NCI-H1105 (cell line): ENCODE measurements at regions not wholly inside any gene's neighbourhood (a gene's known extent, or its start where the extent isn't known, plus 50 kb on each side); places are given as distances from the start of the nearest gene placed in this dataset.

Experiments
- DNase-seq: peaks from one replicate; lab custom pipeline; 2025; lab: John Stamatoyannopoulos, UW

DNA sequence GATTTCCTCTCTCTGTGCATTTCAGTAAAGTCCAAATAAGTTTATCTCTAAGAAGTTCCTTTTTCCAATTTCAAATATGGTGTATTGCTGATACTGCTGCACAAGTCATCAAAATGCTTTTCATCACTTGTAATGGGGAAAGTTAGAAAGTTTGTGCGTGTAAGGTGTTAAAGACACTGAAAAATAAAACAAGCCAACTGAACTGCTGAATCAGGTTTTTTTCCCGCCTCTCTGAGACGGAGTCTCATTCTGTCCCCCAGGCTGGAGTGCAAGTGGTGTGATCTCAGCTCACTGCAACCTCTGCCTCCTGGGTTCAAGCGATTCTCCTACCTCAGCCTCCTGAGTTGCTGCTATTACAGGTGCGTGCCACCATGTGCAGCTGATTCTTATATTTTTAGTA is 400.9 kb downstream of the LRRC70 start:
- no peak for DNase-seq

DNA sequence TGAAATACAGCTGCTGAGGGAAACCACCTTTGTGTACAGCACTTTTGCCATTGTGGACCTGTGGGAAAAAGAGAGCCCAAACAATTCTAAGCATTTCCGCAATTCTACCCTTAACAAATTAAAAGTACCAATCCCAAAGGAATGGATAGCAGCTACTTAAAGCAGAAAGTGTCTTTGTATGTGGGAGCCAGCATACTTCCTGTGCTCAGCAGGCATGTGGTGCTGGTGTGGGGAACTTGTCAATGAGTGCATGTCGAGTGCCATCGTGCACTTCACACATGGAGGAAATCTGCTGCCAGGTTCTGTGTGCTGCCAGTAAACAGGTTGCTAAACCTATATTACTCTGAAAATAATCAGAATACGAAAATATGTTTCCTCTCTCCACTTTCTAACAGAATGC is 399.0 kb downstream of the LRRC70 start:
- DNase-seq = no peak

DNA sequence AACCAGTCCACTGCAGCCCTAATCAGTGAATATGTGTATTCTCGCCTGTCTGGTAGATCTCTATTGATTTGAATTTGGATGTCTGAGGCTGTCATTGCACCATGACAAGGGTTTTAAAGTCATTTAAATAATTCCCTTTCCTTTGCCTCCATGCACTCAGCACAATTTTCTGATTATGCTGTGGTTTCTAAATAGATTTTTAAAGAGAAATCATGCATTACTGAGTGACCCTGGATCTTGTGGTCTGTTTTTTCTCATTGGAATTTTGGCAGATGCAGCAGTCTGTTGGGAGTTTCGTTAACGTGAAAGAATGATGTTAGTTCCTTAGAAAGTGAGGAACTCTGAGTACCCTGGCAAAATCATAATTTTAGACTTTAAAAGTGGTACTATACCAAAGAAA is 396.0 kb downstream of the LRRC70 start:
- DNase-seq = no peak

DNA sequence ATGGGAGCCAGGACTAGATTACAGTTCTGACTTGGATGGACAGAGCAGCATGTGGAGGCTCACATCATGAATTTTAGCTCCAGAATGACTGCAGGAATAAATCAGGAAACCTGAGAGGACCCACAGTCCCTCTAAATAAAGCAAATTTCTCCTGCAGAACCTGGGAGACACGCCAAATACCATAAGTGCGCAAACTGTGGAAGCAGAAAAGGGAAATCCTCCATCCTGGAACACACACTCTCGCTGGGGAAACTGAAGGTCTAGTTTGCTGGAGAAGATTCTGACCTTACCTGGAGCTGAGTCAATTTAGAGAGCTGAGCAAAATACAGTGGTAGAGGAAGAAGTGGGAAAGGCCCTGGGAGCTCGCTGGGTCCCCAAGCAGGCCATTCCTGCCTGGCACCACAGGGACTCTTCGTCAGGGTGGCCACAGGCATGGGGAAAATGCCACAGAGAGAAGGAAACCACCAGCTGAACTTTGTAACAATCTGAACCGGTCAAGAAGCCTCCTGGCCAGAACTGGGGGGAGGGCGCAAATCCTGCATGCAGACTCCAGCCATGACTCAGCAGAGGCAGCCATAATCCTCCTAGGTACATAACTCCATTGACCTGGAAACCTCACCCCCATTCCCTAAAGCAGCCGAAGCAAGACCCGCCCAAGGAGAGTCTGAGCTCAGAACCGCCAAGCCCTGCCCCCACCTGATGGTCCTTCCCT is 390.9 kb downstream of the LRRC70 start:
- DNase-seq = no peak

DNA sequence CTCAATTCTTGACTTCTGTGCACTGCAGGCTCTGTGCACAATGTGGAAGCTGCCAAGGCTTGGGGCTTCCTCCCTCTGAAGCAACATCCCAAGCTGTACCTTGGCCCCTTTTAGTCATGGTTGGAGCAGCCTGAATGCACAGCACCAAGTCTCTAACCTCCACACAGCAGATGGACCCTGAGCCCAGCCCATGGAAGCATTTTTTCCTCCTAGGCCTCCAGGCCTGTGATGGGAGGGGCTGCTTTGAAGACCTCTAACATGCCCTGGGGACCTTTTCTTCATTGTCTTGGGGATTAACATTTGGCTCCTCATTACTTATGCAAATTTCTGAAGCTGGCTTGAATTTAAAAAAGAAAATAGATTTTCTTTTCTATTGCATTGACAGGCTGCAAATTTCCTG is 385.8 kb downstream of the LRRC70 start:
- DNase-seq = no peak

DNA sequence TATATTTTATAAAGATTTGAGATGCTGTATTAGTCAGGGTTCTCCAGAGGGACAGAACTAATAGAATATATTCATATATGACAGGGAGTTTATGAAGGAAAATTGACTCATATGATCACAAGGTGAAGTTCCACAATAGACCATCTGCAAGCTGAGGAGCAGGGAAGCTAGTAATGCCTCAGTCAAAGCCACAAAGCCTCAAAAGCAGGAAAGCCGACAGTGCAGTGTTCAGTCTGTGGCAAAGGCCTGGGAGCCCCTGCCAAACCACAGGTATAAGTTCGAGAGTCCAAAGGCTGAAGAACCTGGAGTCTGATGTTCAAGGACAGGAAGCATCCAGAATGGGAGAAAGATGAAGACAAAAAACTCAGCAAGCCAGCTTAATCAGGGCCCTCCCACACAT is 382.2 kb downstream of the LRRC70 start:
- DNase-seq = no peak

DNA sequence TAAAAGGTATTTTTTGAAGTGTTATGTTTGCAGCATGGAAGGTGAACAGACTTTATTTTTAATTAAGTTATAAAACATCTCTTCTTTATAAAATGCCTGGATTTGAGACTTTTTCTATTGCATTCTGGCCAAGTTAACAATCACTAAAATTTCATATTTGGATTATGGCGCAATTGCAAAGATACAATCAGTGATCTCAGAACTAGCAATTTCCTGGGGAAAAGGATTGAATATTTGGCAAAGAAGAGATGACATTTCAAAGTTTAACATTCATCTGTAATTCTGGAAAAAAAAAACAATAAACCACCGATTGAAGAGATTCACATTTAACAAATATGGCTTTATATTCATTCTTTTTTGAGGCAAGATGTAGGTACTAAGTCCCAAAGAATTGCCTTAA is 378.0 kb downstream of the LRRC70 start:
- no peak for DNase-seq

DNA sequence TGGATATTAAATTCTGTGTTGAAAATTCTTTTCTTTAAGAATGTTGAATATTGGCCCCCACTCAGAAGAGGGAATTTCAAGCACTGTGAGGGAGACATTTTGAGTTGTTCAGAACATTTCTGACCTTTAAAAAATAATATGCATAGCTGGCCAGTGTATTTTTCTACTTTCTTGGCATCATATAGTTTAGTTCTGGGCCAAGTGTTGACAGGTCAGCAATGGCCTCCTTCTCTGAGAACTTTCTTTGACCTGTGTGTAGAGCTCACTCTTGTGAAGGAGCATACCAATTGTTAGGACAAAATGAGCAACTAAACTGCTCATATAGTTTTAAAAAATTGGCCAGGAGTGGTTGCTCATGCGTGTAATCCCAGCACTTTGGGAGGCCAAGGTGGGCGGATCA is 376.0 kb downstream of the LRRC70 start:
- DNase-seq = no peak

DNA sequence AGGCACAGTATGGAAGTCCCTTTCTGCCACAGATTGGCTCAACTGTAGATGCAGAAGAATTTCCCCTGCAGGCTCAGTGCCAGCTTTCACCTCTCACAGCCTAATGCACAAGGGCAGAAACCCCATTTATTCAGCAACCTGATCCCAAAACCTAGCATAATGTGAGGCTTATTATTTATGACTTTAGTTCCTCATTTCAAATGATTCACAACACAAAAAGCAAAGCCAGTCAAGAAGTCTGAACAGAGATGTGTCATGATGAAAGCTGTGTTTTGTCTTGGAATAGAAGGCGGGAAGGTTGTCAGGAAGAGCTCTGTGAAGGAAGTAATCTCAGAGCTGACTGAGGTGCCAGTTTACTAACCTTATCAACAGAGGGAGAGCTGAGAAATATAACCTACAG is 369.7 kb downstream of the LRRC70 start:
- no peak for DNase-seq

DNA sequence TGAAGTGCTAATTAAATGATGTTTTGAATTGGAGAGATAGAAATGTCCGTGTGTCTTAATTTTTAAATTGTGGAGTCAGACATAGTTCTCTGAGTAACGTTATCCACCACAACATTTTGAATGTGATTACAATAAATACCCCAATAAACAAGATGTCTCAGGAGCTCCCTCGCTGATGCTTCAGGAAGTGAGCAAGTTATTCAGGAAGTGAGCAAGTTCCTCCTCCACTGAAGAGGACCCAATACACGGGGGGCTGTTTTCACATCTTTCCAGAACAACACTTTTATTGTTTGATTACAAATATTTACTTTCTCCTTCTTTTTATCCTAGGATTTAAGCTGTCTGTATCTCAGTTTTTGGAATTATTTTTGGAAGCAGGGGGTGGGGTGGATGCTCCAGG is 363.8 kb downstream of the LRRC70 start:
- no peak for DNase-seq

DNA sequence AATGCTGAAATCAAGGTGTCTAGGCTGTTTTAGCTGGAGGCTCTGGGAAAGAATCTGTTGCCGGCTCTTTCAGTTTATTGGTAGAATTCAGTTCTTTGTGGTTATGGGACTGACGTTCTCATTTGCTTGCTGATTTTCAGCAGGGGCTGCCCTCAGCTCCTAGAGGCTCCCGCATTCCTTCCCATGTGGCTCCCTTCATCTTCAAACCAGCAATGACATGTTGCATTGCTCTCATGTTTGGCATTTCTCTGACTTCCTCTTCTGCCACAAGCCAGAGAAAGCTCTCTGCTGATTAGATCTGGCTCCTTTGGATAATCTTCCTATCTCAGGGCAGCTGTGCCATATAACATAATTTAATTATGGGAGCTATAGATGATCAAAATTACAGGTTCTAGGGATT is 360.3 kb downstream of the LRRC70 start:
- no peak for DNase-seq

DNA sequence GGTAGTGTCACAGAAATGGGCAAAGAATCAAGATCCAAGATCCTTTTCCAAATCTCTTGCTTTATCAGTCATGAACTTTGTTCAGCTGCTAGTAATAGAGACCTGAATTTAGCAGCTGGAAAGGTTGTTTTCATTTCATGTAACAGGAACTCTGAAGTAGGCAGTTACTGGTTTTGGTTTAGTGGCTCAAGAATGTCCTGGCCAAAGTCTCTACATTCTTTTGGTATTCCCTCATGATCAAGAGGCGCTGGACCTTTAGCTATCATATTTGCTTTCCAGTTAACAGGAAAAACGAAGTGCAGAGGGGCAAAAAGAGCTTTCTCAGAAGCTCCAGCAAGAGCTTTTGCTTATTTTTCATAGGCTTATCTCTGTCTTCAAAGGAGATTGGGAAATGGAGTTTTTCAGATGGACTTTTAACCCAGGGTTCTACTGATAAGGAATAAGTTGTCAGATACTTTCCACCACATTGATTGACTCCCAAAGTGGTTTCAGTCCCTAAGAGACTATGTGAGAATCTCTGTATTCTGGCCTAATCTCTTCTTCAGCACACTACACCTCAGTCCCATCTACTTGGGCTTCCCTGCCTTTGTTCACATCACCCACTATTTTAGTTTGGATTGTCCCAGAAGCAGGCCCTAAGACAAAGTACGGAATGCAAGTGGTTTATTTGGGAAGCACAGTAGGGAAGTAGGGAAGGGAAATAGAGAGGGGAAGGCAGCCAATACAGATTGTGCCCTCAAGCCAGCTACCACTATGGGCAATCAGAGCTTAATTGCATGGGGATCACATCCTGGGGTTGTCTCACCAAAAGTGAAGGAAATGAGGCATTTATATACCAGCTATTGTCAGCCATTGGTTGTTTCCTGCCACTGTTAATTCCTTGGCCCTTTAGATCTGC is 359.3 kb downstream of the LRRC70 start:
- DNase-seq = no peak

DNA sequence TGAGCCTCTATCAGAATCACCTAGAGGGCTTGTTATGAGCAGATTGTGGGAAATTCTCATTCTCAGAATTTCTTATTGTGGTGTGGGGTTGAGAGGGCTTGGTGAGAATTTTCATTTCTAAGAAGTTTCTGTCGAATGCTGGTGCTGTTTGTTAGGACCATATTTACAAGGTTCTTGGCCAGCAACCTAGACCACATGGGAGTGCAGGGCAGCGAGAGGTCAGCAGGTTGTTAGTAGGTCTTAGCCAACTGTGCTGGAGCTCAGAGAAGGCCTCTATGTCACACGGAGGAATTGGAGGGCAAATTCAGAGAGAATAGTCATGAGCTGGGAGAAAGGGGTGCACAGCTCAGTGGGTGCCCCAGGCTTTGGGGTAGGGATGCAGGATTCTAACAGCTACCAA is 357.0 kb downstream of the LRRC70 start:
- no peak for DNase-seq

DNA sequence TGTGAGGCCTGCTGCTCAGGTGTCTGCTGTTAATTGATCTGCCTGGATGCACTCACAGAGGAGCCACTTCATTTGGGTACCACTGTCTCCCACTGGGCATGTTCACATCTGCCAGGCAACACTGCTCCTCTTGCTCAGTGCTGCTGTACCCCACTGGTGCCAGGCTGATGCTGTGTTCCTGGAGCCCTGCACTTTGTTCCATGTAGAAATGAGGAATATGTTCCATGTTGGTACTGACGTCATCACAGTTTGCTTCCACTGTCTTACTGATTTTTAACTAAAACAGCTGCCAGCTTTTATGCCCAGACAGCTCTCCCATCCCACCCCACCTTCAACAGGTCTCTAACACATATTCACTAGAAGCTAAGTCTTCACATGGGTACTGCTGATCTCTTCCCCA is 355.7 kb downstream of the LRRC70 start:
- no peak for DNase-seq

DNA sequence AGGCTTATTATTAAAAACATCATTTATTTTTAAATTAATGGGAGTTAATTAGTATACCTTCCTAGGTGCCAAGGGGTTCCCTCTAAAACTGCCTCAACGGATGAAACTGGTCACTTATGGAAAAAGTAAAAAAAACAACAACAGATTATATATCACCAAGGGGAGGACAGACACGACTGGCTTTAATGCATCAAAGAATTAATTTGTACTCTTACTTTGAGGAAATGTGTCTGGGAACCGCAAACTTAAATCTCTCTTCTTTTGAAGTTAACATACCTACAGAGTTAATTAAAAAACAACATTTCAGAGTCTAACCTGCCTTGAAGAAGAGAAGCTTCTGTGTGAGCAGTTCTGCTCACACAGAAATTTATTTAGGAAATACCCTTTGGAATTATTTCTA is 354.6 kb downstream of the LRRC70 start:
- DNase-seq = no peak

DNA sequence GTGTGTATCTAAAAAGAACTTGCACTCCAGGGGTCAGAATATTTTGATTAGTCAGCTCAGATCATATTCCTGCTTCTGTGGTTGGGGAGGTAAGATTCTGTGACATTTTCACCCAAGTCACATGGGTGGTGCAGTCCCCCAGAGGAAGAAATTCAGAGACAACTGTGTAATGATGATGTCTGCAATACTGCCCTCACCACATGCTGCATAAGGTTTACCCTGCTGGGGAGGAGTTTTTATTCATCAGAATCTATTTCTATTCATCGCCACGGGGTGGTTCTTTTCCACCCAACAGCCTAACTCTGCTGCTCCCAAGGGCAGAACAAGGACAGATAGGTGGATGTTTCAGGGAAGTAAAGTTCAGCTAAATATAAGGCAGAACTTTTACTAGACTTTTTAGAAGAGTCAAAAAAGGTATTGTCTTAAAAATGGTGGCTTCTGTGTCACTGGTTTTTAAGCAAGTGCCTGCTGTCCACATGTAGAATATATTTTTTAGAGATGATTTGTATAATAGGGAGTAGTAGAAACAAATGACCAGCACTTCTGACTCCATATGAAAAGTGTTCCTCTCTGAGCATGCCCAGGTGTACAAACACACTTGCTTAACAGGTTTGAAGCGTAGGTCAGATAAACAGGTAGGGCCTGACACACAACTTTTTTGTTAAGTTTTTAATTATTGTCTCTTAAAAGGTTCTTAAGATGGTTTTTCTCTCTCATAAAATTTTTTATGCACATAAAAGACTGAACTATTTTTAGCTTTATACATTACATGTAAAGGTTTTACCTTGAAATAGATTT is 352.7 kb downstream of the LRRC70 start:
- DNase-seq = no peak

DNA sequence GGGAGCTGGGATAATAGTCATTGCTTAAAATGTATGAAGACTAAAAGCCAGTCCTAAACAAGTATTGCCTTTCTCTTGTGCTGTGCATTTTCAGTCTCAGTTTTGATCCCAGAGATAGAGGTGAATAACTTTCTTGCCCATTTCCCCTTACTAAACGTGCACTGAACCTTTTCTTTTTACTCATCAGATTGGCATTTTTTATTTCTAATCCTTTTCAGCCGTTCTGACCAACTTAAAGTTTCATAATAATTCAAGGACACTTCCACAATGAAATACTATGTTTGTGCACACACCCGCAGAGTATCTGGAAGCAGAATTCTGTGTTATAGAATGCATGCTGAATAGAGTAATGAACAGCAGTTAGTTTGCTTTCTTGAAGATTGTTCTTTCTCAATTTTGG is 343.6 kb downstream of the LRRC70 start:
- DNase-seq = no peak

DNA sequence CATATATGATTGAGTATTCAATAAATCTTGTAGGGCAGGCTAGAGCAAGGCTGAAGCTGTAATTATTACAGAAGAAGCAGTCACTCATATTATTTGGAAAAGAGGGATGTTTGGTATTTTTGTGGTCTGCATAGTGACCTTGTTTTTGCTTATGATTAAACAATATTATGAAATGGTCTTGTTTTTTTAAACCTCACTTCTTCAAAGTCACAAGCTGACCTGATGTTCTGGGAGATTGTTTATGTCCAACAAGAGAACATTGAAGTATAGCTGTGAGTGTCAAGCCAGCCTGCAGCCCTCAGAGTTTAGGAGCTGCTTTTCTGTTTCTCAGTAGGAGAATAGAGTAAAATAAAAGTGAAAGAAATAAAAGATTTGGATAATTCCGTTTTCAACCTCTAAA is 342.2 kb downstream of the LRRC70 start:
- DNase-seq = no peak

DNA sequence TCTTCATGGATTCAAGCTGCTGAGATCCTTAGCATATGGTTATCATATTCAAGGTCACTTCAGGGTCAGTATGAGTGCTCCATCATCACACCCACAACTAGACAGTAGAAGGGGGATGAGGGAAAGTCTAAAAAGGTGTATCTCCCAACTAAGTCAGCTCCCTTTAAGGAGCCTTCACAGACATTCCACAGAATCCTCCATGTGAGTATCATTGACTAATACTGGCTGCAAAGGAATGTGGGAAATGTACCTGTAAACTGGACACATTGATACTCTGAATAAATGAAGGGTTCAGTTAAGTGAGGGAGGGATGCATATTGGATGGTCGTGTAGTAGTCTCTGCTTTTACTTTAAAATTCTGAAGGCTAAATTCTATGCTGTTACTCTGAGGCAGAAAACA is 330.7 kb downstream of the LRRC70 start:
- no peak for DNase-seq

DNA sequence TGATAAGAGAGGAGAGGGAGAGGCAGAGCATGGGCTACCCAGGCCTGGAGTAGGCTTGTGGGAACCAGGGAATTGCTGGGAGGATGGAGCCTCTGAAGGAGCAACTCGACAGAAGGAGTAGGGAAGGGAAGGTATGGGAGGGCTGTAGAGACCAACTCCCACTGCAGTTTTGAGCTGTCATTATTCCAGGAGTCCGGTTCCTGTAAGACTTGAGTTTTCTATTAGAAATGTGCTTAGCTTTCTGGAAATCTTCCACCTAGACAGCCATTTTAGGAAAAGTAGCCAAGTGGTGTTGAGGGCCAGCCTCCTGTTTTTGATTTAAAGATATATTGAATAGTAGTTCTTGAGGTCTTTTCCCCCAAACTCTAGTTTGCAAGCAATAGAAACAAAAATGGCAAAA is 323.5 kb downstream of the LRRC70 start:
- no peak for DNase-seq

DNA sequence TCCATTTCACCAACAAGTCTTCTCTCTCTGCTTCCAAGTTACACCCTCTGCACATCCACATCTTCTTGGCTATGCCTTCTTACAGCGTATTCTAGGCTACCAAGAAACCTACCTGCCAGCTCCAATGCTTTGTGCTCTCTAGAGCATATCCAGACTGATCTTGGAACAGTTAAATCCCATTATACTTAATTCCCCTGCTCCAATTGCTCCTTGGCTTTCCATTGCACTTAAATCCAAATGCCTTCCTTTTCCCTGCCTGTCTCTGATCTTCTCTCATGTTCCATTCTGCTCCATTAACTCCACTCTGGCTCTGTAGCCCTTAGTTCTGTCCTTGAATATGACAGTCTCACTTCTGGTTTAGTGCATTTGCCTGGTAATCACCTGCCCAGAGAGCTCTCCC is 322.4 kb downstream of the LRRC70 start:
- no peak for DNase-seq

DNA sequence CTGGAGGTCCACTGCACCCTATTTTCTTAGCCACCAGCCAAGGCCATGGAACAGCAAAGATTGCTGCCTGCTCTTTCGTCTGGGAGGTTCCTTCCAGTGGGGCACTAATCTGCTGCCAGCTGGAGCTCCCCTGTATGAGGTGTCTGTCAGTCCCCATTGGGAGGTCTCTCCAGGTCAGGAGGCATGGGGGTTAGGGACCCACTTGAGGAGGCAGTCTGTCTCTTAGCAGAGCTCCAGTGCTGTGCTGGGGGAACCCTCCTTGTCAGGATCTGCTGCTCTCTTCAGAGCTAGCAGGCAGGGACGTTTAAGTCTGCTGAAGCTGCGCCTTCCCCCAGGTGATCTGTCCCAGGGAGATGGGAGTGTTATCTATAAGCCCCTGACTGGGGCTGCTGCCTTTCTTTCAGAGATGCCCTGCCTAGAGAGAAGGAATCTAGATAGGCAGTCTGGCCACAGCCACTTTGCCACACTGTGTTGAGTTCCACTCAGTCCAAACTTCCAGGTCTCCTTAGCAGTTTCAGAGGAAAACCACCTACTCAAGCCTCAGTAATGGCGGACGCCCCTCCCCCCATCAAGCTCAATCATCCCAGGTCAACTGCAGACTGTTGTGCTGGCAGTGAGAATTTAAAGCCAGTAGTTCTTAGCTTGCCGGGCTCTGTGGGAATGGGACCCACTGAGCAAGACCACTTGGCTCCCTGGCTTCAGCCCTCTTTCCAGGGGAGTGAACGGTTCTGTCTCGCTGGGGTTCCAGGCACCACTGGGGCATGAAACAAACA is 317.7 kb downstream of the LRRC70 start:
- DNase-seq = no peak
